NCI-H2196 treated with DMSO at 0.1 percent for 48 hours (cell line): ENCODE measurements at regions not wholly inside any gene's neighbourhood (a gene's known extent, or its start where the extent isn't known, plus 50 kb on each side); places are given as distances from the start of the nearest gene placed in this dataset.

ENCODE experiments used
- DNase-seq: peaks from one replicate; lab custom pipeline; 2025; ENCODE audit not compliant: unreplicated experiment; lab: John Stamatoyannopoulos, UW

GRCh38 chr10:89829262-89829886 lies 128.0 kb downstream of the KIF20B start:
- DNase-seq: no peak

GRCh38 chr10:89829887-89830269 lies 128.5 kb downstream of the KIF20B start:
- DNase-seq: no peak

- no peak for DNase-seq
Measured at GRCh38 chr10:89830624-89831023, 129.2 kb downstream of the KIF20B start.

- DNase-seq: no peak
Measured at GRCh38 chr10:89836840-89837164, 135.4 kb downstream of the KIF20B start.

- DNase-seq: no peak
Measured at GRCh38 chr10:89837165-89838043, 136.0 kb downstream of the KIF20B start.

GRCh38 chr10:89838044-89838615 lies 136.7 kb downstream of the KIF20B start:
- no peak for DNase-seq

- no peak for DNase-seq
Measured at GRCh38 chr10:89845541-89846280, 144.3 kb downstream of the KIF20B start.

GRCh38 chr10:89846281-89846630 lies 144.9 kb downstream of the KIF20B start:
- DNase-seq: no peak

- DNase-seq: no peak
Measured at GRCh38 chr10:89846786-89847185, 145.4 kb downstream of the KIF20B start.

- no peak for DNase-seq
Measured at GRCh38 chr10:89852872-89853271, 151.5 kb downstream of the KIF20B start.

GRCh38 chr10:89853781-89854191 lies 152.4 kb downstream of the KIF20B start:
- DNase-seq: no peak

- DNase-seq: no peak
Measured at GRCh38 chr10:89857431-89858042, 156.1 kb downstream of the KIF20B start.

- no peak for DNase-seq
Measured at GRCh38 chr10:89861199-89861573, 159.8 kb downstream of the KIF20B start.

- DNase-seq: no peak
Measured at GRCh38 chr10:89861584-89862301, 160.4 kb downstream of the KIF20B start.

GRCh38 chr10:89867964-89868363 lies 166.6 kb downstream of the KIF20B start:
- peak; percentile 18 for DNase-seq

GRCh38 chr10:89869180-89869579 lies 167.8 kb downstream of the KIF20B start:
- DNase-seq: no peak

GRCh38 chr10:89869592-89870156 lies 168.3 kb downstream of the KIF20B start:
- no peak for DNase-seq

- no peak for DNase-seq
Measured at GRCh38 chr10:89870936-89871335, 169.5 kb downstream of the KIF20B start.

GRCh38 chr10:89873055-89873454 lies 171.7 kb downstream of the KIF20B start:
- DNase-seq: no peak

GRCh38 chr10:89875557-89875956 lies 174.2 kb downstream of the KIF20B start:
- DNase-seq: no peak
